ENCODE measurements at regions not wholly inside any gene's neighbourhood (a gene's known extent, or its start where the extent isn't known, plus 50 kb on each side); places are given as distances from the start of the nearest gene placed in this dataset.

GRCh38 chr9:11257992-11258391, 645.2 kb upstream of the PTPRD start:
- no peak for TF ChIP-seq EZH2 (IDR thresholded peaks at IDR 0.05; ENCODE audit: borderline replicate concordance, insufficient read depth, low read depth, low read length, poor library complexity, severe bottlenecking)
- no peak for TF ChIP-seq CTCF (IDR thresholded peaks at IDR 0.05)

Measured in B cell (primary cell).